ENCODE measurements at regions not wholly inside any gene's neighbourhood (a gene's known extent, or its start where the extent isn't known, plus 50 kb on each side); places are given as distances from the start of the nearest gene placed in this dataset.
A peak's percentile ranks its signal among the peaks of the same experiment; 100 is the strongest.

DNA sequence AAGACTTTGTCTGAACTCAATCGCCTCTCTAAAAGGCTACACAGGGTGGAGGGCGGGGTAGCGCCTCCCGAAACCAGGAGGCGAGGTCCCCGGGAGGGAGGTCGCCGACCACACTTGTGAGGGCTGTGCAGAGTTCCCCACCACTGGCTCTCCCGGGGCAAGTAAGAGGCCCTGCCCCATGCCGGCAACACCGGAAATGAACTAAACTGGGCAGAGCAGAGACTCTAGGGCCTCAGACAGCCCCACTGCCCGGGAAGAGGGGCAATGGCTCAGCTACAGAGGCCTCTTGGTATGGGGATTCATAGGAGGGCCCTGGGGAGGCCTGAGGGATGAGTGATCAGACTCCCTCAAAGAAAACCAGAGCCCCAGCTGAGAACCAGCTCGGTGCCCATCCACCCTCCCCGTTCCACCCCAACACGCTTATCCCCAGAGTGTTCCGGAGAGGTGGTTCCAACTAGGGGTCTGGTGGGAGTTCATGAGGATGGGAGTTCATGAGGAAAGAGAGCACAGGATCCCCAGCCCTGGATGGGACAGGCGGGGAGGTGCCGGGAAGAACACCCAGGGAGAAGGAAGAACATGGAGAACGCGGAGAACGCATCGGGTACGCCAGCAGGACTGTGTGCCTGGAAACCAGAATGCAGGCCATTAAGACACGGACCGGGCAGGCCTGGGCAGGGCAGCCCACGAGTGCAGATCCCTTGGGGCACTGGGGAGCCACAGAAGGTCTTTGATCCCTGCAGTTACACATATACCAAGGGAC, 89.4 kb upstream of the MYL10 start:
- DNase-seq (ENCODE audit: low spot score), result no peak
- Histone ChIP-seq H3K4me3 (ENCODE audit: severe bottlenecking) (no peak overlapping the region), H3K36me3 (ENCODE audit: low read depth) (no peaks in the 10 kb centered on the region), H3K4me1 (ENCODE audit: insufficient read depth, poor library complexity, severe bottlenecking) (peaks cover 11% of the 10 kb centered on the region), H3K9me3 (ENCODE audit: severe bottlenecking) (no peaks in the 10 kb centered on the region), H3K27ac (ENCODE audit: poor library complexity, severe bottlenecking) (peak overlapping the region; percentile 22), H3K27me3 (ENCODE audit: insufficient read depth, poor library complexity, severe bottlenecking) (no peaks in the 10 kb centered on the region)
- TF ChIP-seq, protein P1, sequence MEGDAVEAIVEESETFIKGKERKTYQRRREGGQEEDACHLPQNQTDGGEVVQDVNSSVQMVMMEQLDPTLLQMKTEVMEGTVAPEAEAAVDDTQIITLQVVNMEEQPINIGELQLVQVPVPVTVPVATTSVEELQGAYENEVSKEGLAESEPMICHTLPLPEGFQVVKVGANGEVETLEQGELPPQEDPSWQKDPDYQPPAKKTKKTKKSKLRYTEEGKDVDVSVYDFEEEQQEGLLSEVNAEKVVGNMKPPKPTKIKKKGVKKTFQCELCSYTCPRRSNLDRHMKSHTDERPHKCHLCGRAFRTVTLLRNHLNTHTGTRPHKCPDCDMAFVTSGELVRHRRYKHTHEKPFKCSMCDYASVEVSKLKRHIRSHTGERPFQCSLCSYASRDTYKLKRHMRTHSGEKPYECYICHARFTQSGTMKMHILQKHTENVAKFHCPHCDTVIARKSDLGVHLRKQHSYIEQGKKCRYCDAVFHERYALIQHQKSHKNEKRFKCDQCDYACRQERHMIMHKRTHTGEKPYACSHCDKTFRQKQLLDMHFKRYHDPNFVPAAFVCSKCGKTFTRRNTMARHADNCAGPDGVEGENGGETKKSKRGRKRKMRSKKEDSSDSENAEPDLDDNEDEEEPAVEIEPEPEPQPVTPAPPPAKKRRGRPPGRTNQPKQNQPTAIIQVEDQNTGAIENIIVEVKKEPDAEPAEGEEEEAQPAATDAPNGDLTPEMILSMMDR (IDR thresholded peaks at IDR 0.05; ENCODE audit: poor library complexity, severe bottlenecking), result no peak
- ATAC-seq (ENCODE audit: low read depth), result peak; percentile 10

DNA sequence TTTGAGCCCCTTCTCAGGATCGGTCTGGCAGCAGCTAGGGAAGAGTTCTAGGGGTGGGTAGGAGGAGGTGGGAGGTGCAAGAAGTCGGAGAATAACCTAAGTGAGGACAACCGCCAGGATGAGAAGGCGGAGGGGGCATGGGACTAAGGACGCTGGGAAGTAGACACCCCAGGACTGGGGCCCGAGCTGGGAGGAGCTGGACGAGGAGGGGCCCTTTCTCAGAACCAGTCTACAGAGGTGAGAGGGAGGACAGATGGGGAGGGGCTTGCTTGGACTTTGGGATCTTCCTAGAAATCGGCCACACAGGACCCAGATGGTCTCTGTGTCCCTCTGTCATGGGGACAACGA, 90.0 kb upstream of the MYL10 start:
- Histone ChIP-seq H3K27me3 (ENCODE audit: insufficient read depth, poor library complexity, severe bottlenecking) (no peaks in the 10 kb centered on the region), H3K27ac (ENCODE audit: poor library complexity, severe bottlenecking) (no peak overlapping the region), H3K4me1 (ENCODE audit: insufficient read depth, poor library complexity, severe bottlenecking) (peaks cover 11% of the 10 kb centered on the region), H3K36me3 (ENCODE audit: low read depth) (no peaks in the 10 kb centered on the region), H3K4me3 (ENCODE audit: severe bottlenecking) (no peak overlapping the region), H3K9me3 (ENCODE audit: severe bottlenecking) (no peaks in the 10 kb centered on the region)
- DNase-seq (ENCODE audit: low spot score) (no peak), ATAC-seq (ENCODE audit: low read depth) (no peak)
- TF ChIP-seq, protein P1 (IDR thresholded peaks at IDR 0.05; ENCODE audit: poor library complexity, severe bottlenecking), result no peak

- no peak for DNase-seq (ENCODE audit: low spot score)
- no peaks in the 10 kb centered on the region for H3K9me3 ChIP-seq (ENCODE audit: severe bottlenecking)
- no peaks in the 10 kb centered on the region for H3K27me3 ChIP-seq (ENCODE audit: insufficient read depth, poor library complexity, severe bottlenecking)
- no peak overlapping the region for H3K4me3 ChIP-seq (ENCODE audit: severe bottlenecking)
- ATAC-seq (ENCODE audit: low read depth), result no peak
- peaks cover 11% of the 10 kb centered on the region for H3K4me1 ChIP-seq (ENCODE audit: insufficient read depth, poor library complexity, severe bottlenecking)
- H3K36me3 ChIP-seq (ENCODE audit: low read depth), result no peaks in the 10 kb centered on the region
- TF ChIP-seq, protein P1 (IDR thresholded peaks at IDR 0.05; ENCODE audit: poor library complexity, severe bottlenecking), result no peak
- H3K27ac ChIP-seq (ENCODE audit: poor library complexity, severe bottlenecking), result no peak overlapping the region
These were observed 91.2 kb upstream of the MYL10 start for GRCh38 chr7:101720324-101720723.

GRCh38 chr7:101722247-101722646, 93.2 kb upstream of the MYL10 start:
- Histone ChIP-seq H3K4me3 (ENCODE audit: severe bottlenecking) (no peak overlapping the region), H3K27ac (ENCODE audit: poor library complexity, severe bottlenecking) (no peak overlapping the region), H3K36me3 (ENCODE audit: low read depth) (no peaks in the 10 kb centered on the region), H3K4me1 (ENCODE audit: insufficient read depth, poor library complexity, severe bottlenecking) (peaks cover 11% of the 10 kb centered on the region), H3K9me3 (ENCODE audit: severe bottlenecking) (no peaks in the 10 kb centered on the region), H3K27me3 (ENCODE audit: insufficient read depth, poor library complexity, severe bottlenecking) (no peaks in the 10 kb centered on the region)
- DNase-seq (ENCODE audit: low spot score) (no peak), ATAC-seq (ENCODE audit: low read depth) (no peak)
- TF ChIP-seq, protein P1 (IDR thresholded peaks at IDR 0.05; ENCODE audit: poor library complexity, severe bottlenecking), result no peak

DNA sequence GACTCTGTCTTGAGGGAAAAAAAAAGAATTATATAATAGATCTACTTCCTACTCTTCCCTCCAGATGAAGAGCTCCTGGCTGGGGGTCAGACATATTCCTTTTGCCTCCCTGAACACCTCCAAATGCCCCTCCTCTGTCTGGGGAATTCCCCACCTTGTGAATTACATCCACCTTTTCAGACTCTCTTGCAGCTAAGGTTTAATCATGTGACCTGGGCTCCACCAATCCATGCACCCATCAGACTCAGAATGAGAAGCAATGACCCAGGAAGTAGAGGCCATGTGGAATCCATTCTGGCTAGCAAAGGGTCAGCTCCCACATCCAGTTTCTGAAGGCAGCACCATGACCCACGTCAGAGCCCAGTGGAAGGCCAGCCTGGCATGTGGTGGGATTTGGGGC, 93.6 kb upstream of the CUX1 start:
- Histone ChIP-seq H3K27ac (ENCODE audit: poor library complexity, severe bottlenecking) (no peak overlapping the region), H3K36me3 (ENCODE audit: low read depth) (no peaks in the 10 kb centered on the region), H3K4me1 (ENCODE audit: insufficient read depth, poor library complexity, severe bottlenecking) (no peaks in the 10 kb centered on the region), H3K27me3 (ENCODE audit: insufficient read depth, poor library complexity, severe bottlenecking) (no peaks in the 10 kb centered on the region), H3K9me3 (ENCODE audit: severe bottlenecking) (no peaks in the 10 kb centered on the region), H3K4me3 (ENCODE audit: severe bottlenecking) (no peak overlapping the region)
- DNase-seq (ENCODE audit: low spot score) (no peak), ATAC-seq (ENCODE audit: low read depth) (no peak)
- TF ChIP-seq, protein P1 (IDR thresholded peaks at IDR 0.05; ENCODE audit: poor library complexity, severe bottlenecking), result no peak
